PC-9 (cell line): ENCODE measurements at regions not wholly inside any gene's neighbourhood (a gene's known extent, or its start where the extent isn't known, plus 50 kb on each side); places are given as distances from the start of the nearest gene placed in this dataset.

Experiments
- EZH2 ChIP-seq: fragments of 200-600 bp; sonication (generic); IDR thresholded peaks from 2 replicates; pipeline ENCODE4 v1.8.0; 2017; ENCODE audit warnings: antibody characterized with exemption, low read depth
- TF ChIP-seq, protein P1 (sequence below): fragments of 200-600 bp; sonication (generic); conservative IDR thresholded peaks from 2 replicates; pipeline ENCODE4 v1.6.1; 2017; ENCODE audit warnings: mixed run types, antibody characterized with exemption, mild to moderate bottlenecking, moderate library complexity

DNA sequence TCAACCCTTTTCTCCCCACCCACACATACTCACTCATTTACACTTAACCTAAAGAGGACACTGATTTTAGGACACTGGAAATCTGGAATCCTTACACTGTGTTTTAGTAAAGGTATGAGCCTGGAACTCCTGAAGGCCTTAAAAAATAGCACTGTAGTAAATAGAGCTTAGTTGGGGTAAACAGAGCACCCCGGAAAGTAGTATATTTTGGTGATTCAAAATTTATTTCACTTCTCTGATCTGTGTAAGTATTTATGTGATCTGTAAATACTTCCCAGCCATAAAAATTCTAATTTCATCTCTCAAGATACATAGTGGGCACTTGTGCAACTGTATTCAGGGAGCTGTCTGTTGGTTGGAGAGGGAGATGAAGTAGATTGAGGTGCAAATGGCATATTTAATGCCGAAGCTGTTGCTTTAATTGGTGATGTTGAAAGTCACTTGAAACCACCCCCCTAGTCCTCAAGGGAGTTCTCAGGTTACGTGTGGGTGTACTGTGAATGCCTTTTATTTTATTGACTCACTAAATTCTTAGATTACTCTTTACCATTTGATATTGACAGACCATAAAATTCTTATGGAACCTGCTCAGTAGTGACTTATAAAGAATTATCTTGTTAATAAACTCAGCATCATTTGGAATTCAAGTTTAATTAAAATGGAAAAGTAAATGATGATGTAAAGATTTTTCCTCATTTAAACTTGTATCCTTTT lies 154.9 kb downstream of the SOX4 start:
- TF ChIP-seq, protein P1, sequence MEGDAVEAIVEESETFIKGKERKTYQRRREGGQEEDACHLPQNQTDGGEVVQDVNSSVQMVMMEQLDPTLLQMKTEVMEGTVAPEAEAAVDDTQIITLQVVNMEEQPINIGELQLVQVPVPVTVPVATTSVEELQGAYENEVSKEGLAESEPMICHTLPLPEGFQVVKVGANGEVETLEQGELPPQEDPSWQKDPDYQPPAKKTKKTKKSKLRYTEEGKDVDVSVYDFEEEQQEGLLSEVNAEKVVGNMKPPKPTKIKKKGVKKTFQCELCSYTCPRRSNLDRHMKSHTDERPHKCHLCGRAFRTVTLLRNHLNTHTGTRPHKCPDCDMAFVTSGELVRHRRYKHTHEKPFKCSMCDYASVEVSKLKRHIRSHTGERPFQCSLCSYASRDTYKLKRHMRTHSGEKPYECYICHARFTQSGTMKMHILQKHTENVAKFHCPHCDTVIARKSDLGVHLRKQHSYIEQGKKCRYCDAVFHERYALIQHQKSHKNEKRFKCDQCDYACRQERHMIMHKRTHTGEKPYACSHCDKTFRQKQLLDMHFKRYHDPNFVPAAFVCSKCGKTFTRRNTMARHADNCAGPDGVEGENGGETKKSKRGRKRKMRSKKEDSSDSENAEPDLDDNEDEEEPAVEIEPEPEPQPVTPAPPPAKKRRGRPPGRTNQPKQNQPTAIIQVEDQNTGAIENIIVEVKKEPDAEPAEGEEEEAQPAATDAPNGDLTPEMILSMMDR = no peak
- TF ChIP-seq EZH2 = no peak
